Peyer's patch (tissue), 4 donors: ENCODE measurements at regions not wholly inside any gene's neighbourhood (a gene's known extent, or its start where the extent isn't known, plus 50 kb on each side); places are given as distances from the start of the nearest gene placed in this dataset.

Source experiments
- CTCF ChIP-seq, 6 experiments: fragments of 450-650 bp in 4 of 6; fragments of 200-600 bp in 2 of 6; sonication (generic) in 1 of 6; IDR thresholded peaks; one replicate each; pipeline ENCODE4 v1.5.1; 2017 to 2019; ENCODE audit warnings: antibody characterized with exemption in 6 of 6, mild to moderate bottlenecking in 3 of 6, moderate library complexity in 1 of 6
- POLR2A ChIP-seq, 2 donors: fragments of 450-650 bp; IDR thresholded peaks; one replicate each; pipeline ENCODE4 v1.5.1; 2017; ENCODE audit warnings: antibody characterized with exemption in 2 of 2, mild to moderate bottlenecking in 2 of 2, moderate library complexity in 2 of 2

- TF ChIP-seq CTCF (IDR thresholded peaks at IDR 0.05): no peak
- no peak for TF ChIP-seq POLR2A (IDR thresholded peaks at IDR 0.05)
Measured at GRCh38 chr3:144041960-144042556, 70.4 kb downstream of the DIPK2A start.
